ENCODE measurements at regions not wholly inside any gene's neighbourhood (a gene's known extent, or its start where the extent isn't known, plus 50 kb on each side); places are given as distances from the start of the nearest gene placed in this dataset.

GRCh38 chrX:21266949-21267348 is 107.3 kb upstream of the CNKSR2 start:
- DNase-seq (ENCODE audit: low read depth, low spot score) (no peak), ATAC-seq (no peak)
- TF ChIP-seq JUND (IDR thresholded peaks at IDR 0.05) (no peak), RAD21 (IDR thresholded peaks at IDR 0.05; ENCODE audit: low read depth) (no peak), ZNF274 (IDR thresholded peaks at IDR 0.05; ENCODE audit: low read depth, low read length) (no peak), CTCF (IDR thresholded peaks at IDR 0.05 in 2 of 3, conservative IDR thresholded peaks at IDR 0.05 in 1 of 3; ENCODE audit: borderline replicate concordance in 1 of 3, insufficient read depth in 1 of 3, low read depth in 2 of 3, low read length in 2 of 3) (no peak), ATF3 (IDR thresholded peaks at IDR 0.05) (no peak), REST (IDR thresholded peaks at IDR 0.05; ENCODE audit: low read depth) (no peak), YY1 (IDR thresholded peaks at IDR 0.05; ENCODE audit: extremely low read depth, insufficient replicate concordance, low read depth, low read length) (no peak), SIN3A (IDR thresholded peaks at IDR 0.05; ENCODE audit: low read depth) (no peak), POLR2A (IDR thresholded peaks at IDR 0.05; ENCODE audit: borderline replicate concordance, extremely low read depth, insufficient read depth, insufficient read length) (no peak), EGR1 (IDR thresholded peaks at IDR 0.05; ENCODE audit: low read depth) (no peak)
- RAD21 ChIA-PET (ENCODE audit: low non-redundant PET in 1 of 2, low total read pairs in 2 of 2, uncharacterized antibody in 2 of 2, unreplicated experiment in 2 of 2): no interaction called here
- no peak overlapping the region for H2AFZ ChIP-seq (ENCODE audit: low read depth, low read length, poor library complexity, severe bottlenecking)
- H3K9me3 ChIP-seq (ENCODE audit: control insufficient read depth in 1 of 2, insufficient read depth in 1 of 2, low read depth in 1 of 2, low read length in 2 of 2): no peaks in the 10 kb centered on the region
- no peaks in the 10 kb centered on the region for H3K36me3 ChIP-seq (ENCODE audit: control insufficient read depth in 1 of 2, insufficient read depth in 2 of 2, low read length in 2 of 2)
- no peak overlapping the region for H3K9ac ChIP-seq (ENCODE audit: low read length)
- intact Hi-C loops (cut with micrococcal nuclease): no loop called here
- CTCF ChIA-PET: no interaction called here
- H4K20me1 ChIP-seq (ENCODE audit: insufficient read depth): no peaks in the 10 kb centered on the region
- POLR2A ChIA-PET: no interaction called here
- H3K27me3 ChIP-seq (ENCODE audit: insufficient read depth, low read length): no peaks in the 10 kb centered on the region
- H3K4me3 ChIP-seq (replicated peaks in 1 of 2; ENCODE audit: low read depth in 1 of 2, low read length in 2 of 2): no peak overlapping the region
- no peaks in the 10 kb centered on the region for H3K79me2 ChIP-seq (ENCODE audit: insufficient read depth, low read length)
- BruUV-seq (replicated peaks): no TSS peak
- H3K9me2 ChIP-seq (ENCODE audit: insufficient read depth): no peaks in the 10 kb centered on the region
- no peaks in the 10 kb centered on the region for H3K4me1 ChIP-seq (ENCODE audit: control insufficient read depth in 1 of 2, insufficient read depth in 2 of 2, low read length in 2 of 2)
- H3K4me2 ChIP-seq (ENCODE audit: low read length): no peak overlapping the region
- no peak overlapping the region for H3K27ac ChIP-seq (ENCODE audit: low read depth, low read length)
